Middle frontal gyrus (tissue), 1 donor: ENCODE measurements at regions not wholly inside any gene's neighbourhood (a gene's known extent, or its start where the extent isn't known, plus 50 kb on each side); places are given as distances from the start of the nearest gene placed in this dataset.

Experiments used
- DNase-seq: peaks from one replicate; pipeline ENCODE4 v3.0.0-alpha.2; 2015; ENCODE audit warnings: low spot score; ENCODE audit errors: extremely low spot score

DNA sequence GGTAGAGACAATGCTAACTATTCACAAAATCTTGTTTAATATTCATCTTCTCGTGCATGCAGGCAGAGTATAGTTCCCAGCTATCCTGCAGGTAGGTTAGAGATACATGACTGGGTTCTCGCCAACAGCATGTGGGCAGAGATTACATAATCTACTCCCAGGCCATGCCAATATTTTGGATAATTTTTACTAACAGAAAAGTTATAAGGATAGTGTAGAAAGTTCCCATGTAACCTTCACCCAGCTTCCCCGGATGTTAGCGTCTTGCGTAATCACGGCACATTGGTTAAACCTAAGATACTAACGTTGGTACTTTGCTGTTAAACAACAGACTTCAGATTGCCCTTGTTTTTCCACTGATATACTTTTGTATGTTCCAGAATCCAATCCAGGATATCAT lies 215.5 kb upstream of the LARGE1 start:
- DNase-seq: no peak

- DNase-seq: no peak
Measured at GRCh38 chr22:34150023-34150422, 229.7 kb upstream of the LARGE1 start.

DNA sequence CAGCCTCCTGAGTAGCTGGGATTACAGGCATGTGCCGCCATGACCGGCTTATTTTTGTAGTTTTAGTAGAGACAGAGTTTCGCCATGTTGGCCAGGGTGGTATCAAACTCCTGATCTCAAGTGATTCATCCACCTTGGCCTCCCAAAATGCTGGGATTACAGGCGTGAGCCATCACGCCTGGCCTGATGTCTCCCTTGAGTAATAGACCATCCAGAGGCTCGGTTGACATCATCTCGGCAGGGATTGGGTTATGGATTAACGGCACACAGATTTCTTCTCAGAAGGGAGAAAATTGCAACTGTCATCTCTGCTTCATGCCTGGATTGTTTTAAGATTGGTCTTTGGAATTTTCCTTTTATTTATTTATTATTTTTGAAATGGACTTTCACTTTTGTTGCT lies 239.2 kb upstream of the LARGE1 start:
- DNase-seq: no peak

- DNase-seq: no peak
Measured at GRCh38 chr22:34160141-34160783, 240.0 kb upstream of the LARGE1 start.

GRCh38 chr22:34161431-34162123 lies 241.3 kb upstream of the LARGE1 start:
- DNase-seq: no peak

DNA sequence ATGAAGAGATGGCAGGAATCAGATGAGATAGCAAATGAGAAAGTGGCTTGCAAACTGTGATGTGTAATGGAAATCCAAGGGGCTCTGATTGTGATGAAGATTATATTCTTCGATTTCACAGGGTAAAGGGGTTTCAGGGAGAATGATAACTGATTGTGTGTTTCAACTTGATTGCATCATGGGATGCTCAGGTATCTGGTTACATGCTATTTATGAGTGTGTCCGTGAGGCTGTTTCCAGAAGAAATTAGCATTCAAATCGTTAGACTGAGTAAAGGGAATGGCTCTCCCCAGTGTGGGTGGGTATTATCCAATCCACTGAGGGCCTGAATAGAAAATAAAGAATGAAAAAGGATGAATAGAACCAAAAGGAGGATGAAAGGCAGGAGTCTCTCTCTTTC lies 278.7 kb upstream of the LARGE1 start:
- DNase-seq: no peak

DNA sequence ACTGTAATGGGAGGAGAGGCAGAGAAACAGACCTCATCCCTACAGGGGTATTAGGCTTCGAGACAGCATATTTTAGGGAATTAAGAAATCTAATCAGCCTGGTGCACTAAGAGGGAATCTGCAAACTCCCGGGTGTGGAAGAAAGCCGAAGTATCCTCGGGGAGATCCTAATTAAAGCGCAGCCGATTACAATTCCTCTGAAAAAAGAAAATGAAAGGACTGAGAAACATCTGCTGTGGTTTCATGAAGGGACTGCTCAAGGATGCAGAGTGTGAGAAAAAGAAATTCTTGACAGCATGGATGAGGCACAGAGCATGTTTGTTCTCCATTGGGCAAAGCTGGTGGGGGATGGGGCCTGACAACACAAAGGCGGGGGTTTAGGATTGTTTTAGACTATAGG lies 290.0 kb upstream of the LARGE1 start:
- DNase-seq: no peak

GRCh38 chr22:34214372-34214771 lies 294.1 kb upstream of the LARGE1 start:
- no peak for DNase-seq

DNA sequence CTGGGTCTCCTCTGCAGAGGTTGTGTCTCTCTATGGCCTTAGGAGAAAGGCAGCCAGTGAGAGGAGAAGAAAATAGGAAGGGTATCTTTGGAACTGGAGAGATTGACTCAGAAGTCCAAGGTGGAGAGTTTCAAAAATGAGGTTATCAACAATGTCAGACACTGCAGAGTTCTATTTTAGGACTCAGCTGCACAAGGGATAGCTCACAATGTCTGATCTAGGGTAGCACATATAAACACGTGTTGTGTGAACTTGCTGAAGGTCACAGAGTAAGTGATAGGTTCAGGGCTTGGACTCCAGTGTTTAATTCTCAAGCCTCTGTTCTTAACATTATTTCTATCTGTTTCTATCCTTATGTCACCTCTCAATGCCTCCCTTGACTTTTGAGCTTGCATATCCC lies 305.0 kb upstream of the LARGE1 start:
- DNase-seq: no peak

- DNase-seq: no peak
Measured at GRCh38 chr22:34236527-34236926, 316.3 kb upstream of the LARGE1 start.

DNA sequence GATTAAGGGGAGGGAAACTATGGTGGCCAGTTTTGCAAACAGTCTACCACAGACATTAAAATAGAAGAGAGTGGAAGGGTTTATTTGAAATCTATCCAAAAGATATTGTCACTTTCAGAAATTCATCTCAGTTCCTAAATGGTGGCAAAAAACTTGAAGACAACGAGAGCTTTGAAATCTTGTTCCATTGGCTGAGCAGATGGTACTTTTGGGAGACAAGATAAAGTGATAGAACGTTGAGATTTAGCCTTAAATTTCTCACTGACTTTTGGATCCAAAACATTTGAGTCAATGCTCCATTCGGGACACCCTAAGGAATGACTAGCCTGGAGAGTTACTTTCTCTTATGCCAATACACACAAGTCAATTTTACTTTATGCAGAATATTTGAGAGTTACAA lies 319.1 kb upstream of the LARGE1 start:
- DNase-seq: no peak

- DNase-seq: no peak
Measured at GRCh38 chr22:34243023-34243422, 322.7 kb upstream of the LARGE1 start.

DNA sequence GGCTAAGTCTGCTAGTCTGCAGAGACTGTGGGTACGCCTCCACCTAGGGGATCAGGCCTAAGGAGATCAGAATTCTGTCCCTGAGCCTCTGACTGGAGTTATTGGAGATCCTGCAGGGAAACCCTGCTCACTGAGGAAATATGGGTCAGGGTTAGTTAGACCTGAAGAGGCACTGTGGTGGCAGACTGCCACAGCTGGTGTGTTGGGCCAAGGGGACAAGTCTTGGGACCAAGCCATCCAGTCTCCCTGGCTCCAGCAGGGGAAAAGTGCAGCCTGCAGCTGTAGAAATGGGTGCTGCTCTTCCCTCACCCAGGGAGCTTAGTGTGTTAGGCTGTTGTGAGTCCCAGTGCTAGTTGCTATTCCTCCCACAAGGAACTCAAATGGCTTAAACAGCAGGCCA lies 334.8 kb upstream of the LARGE1 start:
- DNase-seq: no peak

DNA sequence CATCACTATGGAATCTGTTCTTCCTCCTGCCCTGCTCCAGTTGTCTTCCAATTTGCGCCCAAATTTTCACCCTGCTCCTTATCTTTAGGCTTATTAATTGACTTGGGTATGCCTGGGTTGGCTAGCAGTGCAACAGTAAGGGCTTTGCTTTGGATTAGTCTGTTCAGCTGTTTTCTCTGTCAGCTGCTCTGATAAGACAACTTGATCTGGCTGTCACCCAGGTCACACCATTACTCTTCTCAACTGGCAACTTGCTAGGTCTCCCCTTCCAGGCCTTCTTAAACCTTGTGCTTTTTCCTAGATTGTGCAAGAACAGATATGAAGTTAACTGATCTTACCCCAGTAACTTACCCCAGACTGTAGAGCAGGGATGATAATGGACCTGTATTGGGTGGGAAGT lies 357.8 kb upstream of the LARGE1 start:
- no peak for DNase-seq

DNA sequence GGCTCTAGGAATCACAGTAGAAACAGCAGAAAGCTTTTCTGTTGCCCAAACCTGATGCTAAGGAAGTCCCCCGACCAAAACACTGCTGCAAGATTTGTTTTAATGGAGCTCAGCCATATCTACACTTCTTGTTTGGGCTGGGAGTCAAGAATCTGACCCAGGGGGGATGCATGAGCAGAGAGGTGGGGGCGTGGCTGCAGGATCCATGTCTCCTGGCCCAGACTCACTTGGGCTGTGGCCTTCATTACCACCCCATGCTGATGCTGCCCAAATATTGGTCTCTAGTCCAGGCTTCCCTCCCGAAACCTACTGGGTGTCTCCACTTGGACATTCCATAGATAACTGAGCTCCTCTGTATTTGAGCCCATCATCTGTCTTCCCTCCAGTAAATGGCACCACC lies 361.5 kb upstream of the LARGE1 start:
- DNase-seq: no peak

DNA sequence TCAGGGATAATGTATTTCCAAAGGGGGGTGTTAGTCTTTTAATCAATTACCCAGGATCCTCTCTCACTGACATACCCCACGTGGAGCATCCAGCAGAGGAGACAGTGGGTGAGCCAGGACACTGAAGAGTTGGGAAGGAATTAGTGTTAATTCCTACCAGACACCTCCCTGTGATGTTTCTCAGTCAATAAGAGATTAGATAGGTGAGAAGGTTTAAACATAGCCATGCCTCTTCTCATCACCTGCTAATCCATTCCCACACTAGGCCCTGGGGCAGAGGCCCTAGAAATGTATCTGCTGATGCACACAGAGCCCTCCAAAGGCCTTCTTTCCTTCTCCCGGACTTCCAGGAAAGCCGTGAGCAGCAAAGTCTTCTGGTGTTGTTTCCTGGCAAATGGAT lies 363.6 kb upstream of the LARGE1 start:
- no peak for DNase-seq

- DNase-seq: no peak
Measured at GRCh38 chr22:34293324-34293723, 373.0 kb upstream of the LARGE1 start.

GRCh38 chr22:34294476-34294875 lies 374.2 kb upstream of the LARGE1 start:
- no peak for DNase-seq

DNA sequence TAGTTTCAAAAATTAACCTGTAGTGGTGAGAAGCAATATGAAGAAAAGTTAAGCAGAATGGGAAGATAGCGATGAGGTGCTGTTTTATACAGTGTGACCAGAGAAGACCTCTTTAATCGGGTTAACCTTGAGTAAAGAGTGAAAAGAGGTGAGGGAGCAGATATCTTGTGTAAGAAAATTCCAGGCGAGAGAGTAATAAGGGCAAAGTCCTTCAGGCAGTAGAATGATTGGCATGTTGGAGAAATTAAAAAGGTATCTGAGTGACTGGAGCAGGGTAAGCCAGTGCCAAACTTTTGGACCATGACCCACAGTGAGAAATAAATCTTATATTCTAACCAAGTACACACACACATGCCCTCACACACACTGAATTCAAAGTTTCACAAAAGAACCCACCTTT lies 374.7 kb upstream of the LARGE1 start:
- no peak for DNase-seq

DNA sequence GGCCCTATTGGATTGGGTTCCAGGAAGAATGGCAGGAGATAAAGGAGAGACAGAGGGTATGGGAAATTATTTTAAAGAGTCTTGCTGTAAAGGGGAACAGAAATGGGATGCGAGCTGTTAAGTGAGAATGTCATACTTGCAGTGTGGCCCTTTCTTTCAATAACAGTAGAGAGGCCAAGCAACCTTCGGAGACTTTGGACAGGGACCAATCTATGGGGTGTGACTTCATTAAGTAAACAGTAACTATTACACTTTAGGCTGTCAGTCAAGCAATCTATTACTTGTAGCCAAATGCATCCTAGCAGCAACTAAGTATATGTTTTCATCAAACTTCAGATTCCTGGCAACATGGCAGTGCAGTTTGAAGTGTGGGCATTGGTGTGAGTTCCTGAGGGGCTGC lies 376.2 kb upstream of the LARGE1 start:
- DNase-seq: no peak

- no peak for DNase-seq
Measured at GRCh38 chr22:34297536-34298120, 377.4 kb upstream of the LARGE1 start.

- no peak for DNase-seq
Measured at GRCh38 chr22:34299496-34299895, 379.2 kb upstream of the LARGE1 start.

DNA sequence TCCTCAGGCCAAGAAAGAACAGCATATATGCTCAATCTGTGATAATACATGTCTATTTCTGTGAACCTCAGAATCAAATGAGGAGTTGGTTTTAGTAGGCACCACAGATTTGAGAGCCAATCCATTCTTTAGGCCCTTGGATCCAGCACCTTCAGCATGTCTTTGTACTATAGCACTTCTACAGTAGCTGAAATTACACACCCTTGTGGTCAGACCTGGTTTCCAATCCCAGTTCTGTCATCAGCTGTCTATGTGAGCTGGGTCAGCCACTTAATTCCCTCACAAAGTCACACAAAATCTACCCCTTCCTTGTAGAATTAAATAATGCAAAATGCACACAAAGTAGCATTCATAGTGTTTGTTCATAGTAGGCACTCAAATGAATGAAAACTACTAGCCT lies 381.3 kb upstream of the LARGE1 start:
- DNase-seq: no peak
